H1 (cell line): ENCODE measurements at regions not wholly inside any gene's neighbourhood (a gene's known extent, or its start where the extent isn't known, plus 50 kb on each side); places are given as distances from the start of the nearest gene placed in this dataset.

Source experiments
- CTCF ChIA-PET: fragments of 300-600 bp; sonication (Branson Sonifier 250); formaldehyde crosslinking; loops from one replicate; lab custom pipeline; 2021; ENCODE audit not compliant: partially characterized antibody; lab: Charles Lee
- POLR2A ChIA-PET: fragments of 300-600 bp; sonication (Branson Sonifier 250); formaldehyde crosslinking; loops from one replicate; lab custom pipeline; 2021; ENCODE audit warnings: inconsistent platforms; ENCODE audit not compliant: partially characterized antibody; lab: Charles Lee
- DNase-seq, 2 experiments: peaks; one replicate each; pipeline versions ENCODE4 v3.0.0 to v3.0.0-alpha.2; 2010 to 2022; ENCODE audit warnings: low spot score in 2 of 2, low read depth in 1 of 2, mixed read lengths in 1 of 2
- FAIRE-seq: peaks from 2 replicates; lab custom pipeline; 2011; peaks lifted over from hg19 to GRCh38; lab: Jason Lieb, UNC
- H2AFZ ChIP-seq: 2 replicates; pipeline ENCODE4 v1.8.1; 2012; ENCODE audit warnings: low read length, inconsistent platforms
- H2AK5ac ChIP-seq: 2 replicates; pipeline ENCODE4 v1.6.1; 2013; ENCODE audit warnings: low read depth, low read length
- H2BK120ac ChIP-seq: replicated peaks from 2 replicates; pipeline ENCODE3; 2013; ENCODE audit warnings: low read depth, low read length, inconsistent platforms
- H2BK12ac ChIP-seq: 2 replicates; pipeline ENCODE4 v1.6.1; 2013; ENCODE audit warnings: low read depth, low read length
- H2BK15ac ChIP-seq: 2 replicates; pipeline ENCODE4 v1.6.1; 2013; ENCODE audit warnings: low read length
- H2BK20ac ChIP-seq: 2 replicates; pipeline ENCODE4 v1.6.1; 2013; ENCODE audit warnings: low read length
- H2BK5ac ChIP-seq: 2 replicates; pipeline ENCODE4 v1.6.1; 2013; ENCODE audit warnings: low read depth, low read length
- H3K14ac ChIP-seq: 2 replicates; pipeline ENCODE4 v1.6.1; 2013; ENCODE audit warnings: inconsistent platforms; ENCODE audit not compliant: insufficient read length
- H3K18ac ChIP-seq: 2 replicates; pipeline ENCODE4 v1.6.1; 2013; ENCODE audit warnings: low read length; ENCODE audit errors: extremely low read depth
- H3K23ac ChIP-seq: 2 replicates; pipeline ENCODE4 v1.6.1; 2013; ENCODE audit warnings: inconsistent platforms; ENCODE audit not compliant: insufficient read length
- H3K23me2 ChIP-seq: 2 replicates; pipeline ENCODE4 v1.6.1; 2013; ENCODE audit warnings: low read depth, low read length
- H3K27ac ChIP-seq: 2 replicates; pipeline ENCODE4 v1.6.1; 2011; ENCODE audit warnings: low read depth, low read length, inconsistent platforms
- H3K27me3 ChIP-seq, 4 experiments: replicated peaks in 1 of 4; 1 replicate in 1 of 4; 2 replicates in 3 of 4; pipeline versions ENCODE4 v1.6.1 to v1.8.1; 2011 to 2013; ENCODE audit warnings: low read length in 3 of 4, mild to moderate bottlenecking in 3 of 4, inconsistent platforms in 2 of 4, mixed read lengths in 2 of 4, moderate library complexity in 1 of 4; ENCODE audit not compliant: control insufficient read depth in 3 of 4, insufficient read depth in 3 of 4; ENCODE audit errors: extremely low read depth in 1 of 4
- H3K36me3 ChIP-seq, 4 experiments: 2 replicates each; pipeline versions ENCODE4 v1.6.1 to v1.8.1; 2011 to 2013; ENCODE audit warnings: mild to moderate bottlenecking in 4 of 4, low read length in 3 of 4, moderate library complexity in 2 of 4, control low read depth in 1 of 4, inconsistent platforms in 1 of 4; ENCODE audit not compliant: insufficient read depth in 4 of 4, control insufficient read depth in 2 of 4
- H3K4ac ChIP-seq: replicated peaks from 2 replicates; pipeline ENCODE3; 2013; ENCODE audit warnings: low read length, low read depth, mixed read lengths, inconsistent platforms; ENCODE audit not compliant: insufficient read length
- H3K4me1 ChIP-seq, 4 experiments: replicated peaks in 1 of 4; 1 replicate in 1 of 4; 2 replicates in 3 of 4; pipeline versions ENCODE4 v1.6.1 to v1.8.1; 2011 to 2013; ENCODE audit warnings: low read length in 3 of 4, inconsistent platforms in 2 of 4, mixed read lengths in 1 of 4; ENCODE audit not compliant: insufficient read depth in 4 of 4, control insufficient read depth in 3 of 4
- H3K4me2 ChIP-seq, 2 experiments: 2 replicates each; pipeline versions ENCODE4 v1.6.1 to v1.8.1; 2011 to 2013; ENCODE audit warnings: low read depth in 2 of 2, low read length in 2 of 2, control low read depth in 1 of 2, inconsistent platforms in 1 of 2, mild to moderate bottlenecking in 1 of 2; ENCODE audit not compliant: insufficient read depth in 1 of 2
- H3K4me3 ChIP-seq, 4 experiments: fragments of 200-600, 300-600 bp in 1 of 4; sonication (generic), shearing (Covaris generic), sonication (Bioruptor Twin) in 1 of 4; 2 replicates each; pipeline versions ENCODE4 v1.5.1 to v1.8.1; 2011 to 2016; ENCODE audit warnings: low read length in 4 of 4, low read depth in 3 of 4, control low read depth in 2 of 4, inconsistent platforms in 2 of 4, mild to moderate bottlenecking in 2 of 4, mixed read lengths in 1 of 4, moderate library complexity in 1 of 4; ENCODE audit not compliant: insufficient read depth in 2 of 4; ENCODE audit errors: extremely low read depth in 1 of 4
- H3K56ac ChIP-seq: replicated peaks from 2 replicates; pipeline ENCODE3; 2013; ENCODE audit warnings: low read depth, mild to moderate bottlenecking, mixed read lengths, low read length, inconsistent platforms; ENCODE audit not compliant: insufficient read length
- H3K79me1 ChIP-seq: 2 replicates; pipeline ENCODE4 v1.6.1; 2013; ENCODE audit warnings: low read depth, low read length, control low read depth
- H3K79me2 ChIP-seq, 2 experiments: 2 replicates each; pipeline versions ENCODE4 v1.6.1 to v1.8.1; 2012 to 2013; ENCODE audit warnings: low read length in 2 of 2, mild to moderate bottlenecking in 2 of 2, inconsistent platforms in 1 of 2; ENCODE audit not compliant: insufficient read depth in 2 of 2, control insufficient read depth in 1 of 2
- H3K9ac ChIP-seq, 4 experiments: replicated peaks in 1 of 4; 1 replicate in 1 of 4; 2 replicates in 3 of 4; pipeline versions ENCODE4 v1.6.1 to v1.8.1; 2011 to 2013; ENCODE audit warnings: low read depth in 3 of 4, low read length in 3 of 4, control low read depth in 2 of 4, mild to moderate bottlenecking in 2 of 4, moderate library complexity in 2 of 4, inconsistent platforms in 1 of 4; ENCODE audit errors: extremely low read depth in 1 of 4
- H3K9me3 ChIP-seq, 2 experiments: 2 replicates each; pipeline versions ENCODE4 v1.6.1 to v1.8.1; 2012 to 2013; ENCODE audit warnings: mild to moderate bottlenecking in 2 of 2, moderate library complexity in 2 of 2, control low read depth in 1 of 2, inconsistent platforms in 1 of 2, low read depth in 1 of 2, low read length in 1 of 2, mixed read lengths in 1 of 2; ENCODE audit not compliant: insufficient read depth in 2 of 2
- H4K20me1 ChIP-seq, 2 experiments: replicated peaks in 1 of 2; 2 replicates each; pipeline versions ENCODE3 to v1.8.1; 2011 to 2013; ENCODE audit warnings: inconsistent platforms in 2 of 2, low read length in 2 of 2, mild to moderate bottlenecking in 1 of 2; ENCODE audit not compliant: insufficient read depth in 2 of 2, control insufficient read depth in 1 of 2
- H4K5ac ChIP-seq: 2 replicates; pipeline ENCODE4 v1.6.1; 2013; ENCODE audit warnings: low read length, low read depth, mixed read lengths, inconsistent platforms; ENCODE audit not compliant: insufficient read length
- H4K8ac ChIP-seq: 2 replicates; pipeline ENCODE4 v1.8.0; 2013; ENCODE audit warnings: mild to moderate bottlenecking, moderate library complexity, low read length, inconsistent platforms; ENCODE audit not compliant: insufficient read depth; ENCODE audit errors: extremely low read depth
- H4K91ac ChIP-seq: replicated peaks from 2 replicates; pipeline ENCODE3; 2013; ENCODE audit warnings: low read length, mixed read lengths, inconsistent platforms; ENCODE audit not compliant: insufficient read length
- BRCA1 ChIP-seq: IDR thresholded peaks from 2 replicates; pipeline ENCODE4 v1.6.1; 2012; ENCODE audit warnings: low read depth, low read length, improper control_type of control experiment
- CBX8 ChIP-seq: fragments of 300-800, 300-1000 bp; sonication (generic); IDR thresholded peaks from 2 replicates; pipeline ENCODE4 v1.7.1; 2016; ENCODE audit warnings: low read depth, low read length, borderline replicate concordance
- CHD1 ChIP-seq: IDR thresholded peaks from 2 replicates; pipeline ENCODE4 v1.6.1; 2012; ENCODE audit warnings: low read depth, low read length, improper control_type of control experiment
- CREB1 ChIP-seq: IDR thresholded peaks from 2 replicates; pipeline ENCODE4 v1.6.1; 2012; ENCODE audit warnings: inconsistent platforms
- E2F6 ChIP-seq: IDR thresholded peaks from 2 replicates; pipeline ENCODE4 v1.6.1; 2012; ENCODE audit warnings: inconsistent platforms
- EP300 ChIP-seq, 2 experiments: IDR thresholded peaks; 1 replicate in 1 of 2; 2 replicates in 1 of 2; pipeline ENCODE4 v1.6.1; 2011 to 2012; ENCODE audit warnings: low read depth in 2 of 2, low read length in 2 of 2, mild to moderate bottlenecking in 2 of 2, borderline replicate concordance in 1 of 2, inconsistent platforms in 1 of 2, moderate library complexity in 1 of 2
- FOSL1 ChIP-seq: IDR thresholded peaks from 2 replicates; pipeline ENCODE4 v1.6.1; 2011; ENCODE audit warnings: mild to moderate bottlenecking, low read depth, low read length, moderate library complexity; ENCODE audit not compliant: insufficient read depth
- GABPA ChIP-seq: IDR thresholded peaks from 2 replicates; pipeline ENCODE4 v1.6.1; 2011; ENCODE audit warnings: mild to moderate bottlenecking, low read length, moderate library complexity, borderline replicate concordance; ENCODE audit not compliant: insufficient read depth
- KDM4A ChIP-seq: IDR thresholded peaks from one replicate; pipeline ENCODE4 v1.7.1; 2012; ENCODE audit warnings: low read depth, mild to moderate bottlenecking, moderate library complexity, low read length, inconsistent platforms; ENCODE audit not compliant: severe bottlenecking
- MAFK ChIP-seq: IDR thresholded peaks from 2 replicates; pipeline ENCODE4 v1.6.1; 2012; ENCODE audit warnings: low read depth, mild to moderate bottlenecking, improper control_type of control experiment, low read length
- SP2 ChIP-seq: IDR thresholded peaks from 2 replicates; pipeline ENCODE4 v1.6.1; 2012; ENCODE audit warnings: mild to moderate bottlenecking, low read length, inconsistent platforms
- TBP ChIP-seq: IDR thresholded peaks from 2 replicates; pipeline ENCODE4 v1.6.1; 2011; ENCODE audit warnings: low read depth, low read length, improper control_type of control experiment
- TCF12 ChIP-seq: IDR thresholded peaks from 2 replicates; pipeline ENCODE4 v1.6.1; 2011; ENCODE audit warnings: low read depth, mild to moderate bottlenecking, low read length
- WGBS, 2 experiments: shearing (Covaris generic) in 1 of 2; methylation state at CpG; one replicate each; pipeline versions ENCODE4 v1.1.6 to v1.1.7; 2013 to 2015; ENCODE audit warnings: low lambda C conversion rate in 2 of 2, mixed read lengths in 2 of 2, inconsistent platforms in 1 of 2, low coverage in 1 of 2, missing lambda C conversion rate in 1 of 2; ENCODE audit not compliant: insufficient replicate concordance in 2 of 2, insufficient coverage in 1 of 2, insufficient read length in 1 of 2; ENCODE audit errors: extremely low coverage in 1 of 2, missing lambda C conversion rate in 1 of 2; 5-methylcytosine and 5-hydroxymethylcytosine counted together

DNA sequence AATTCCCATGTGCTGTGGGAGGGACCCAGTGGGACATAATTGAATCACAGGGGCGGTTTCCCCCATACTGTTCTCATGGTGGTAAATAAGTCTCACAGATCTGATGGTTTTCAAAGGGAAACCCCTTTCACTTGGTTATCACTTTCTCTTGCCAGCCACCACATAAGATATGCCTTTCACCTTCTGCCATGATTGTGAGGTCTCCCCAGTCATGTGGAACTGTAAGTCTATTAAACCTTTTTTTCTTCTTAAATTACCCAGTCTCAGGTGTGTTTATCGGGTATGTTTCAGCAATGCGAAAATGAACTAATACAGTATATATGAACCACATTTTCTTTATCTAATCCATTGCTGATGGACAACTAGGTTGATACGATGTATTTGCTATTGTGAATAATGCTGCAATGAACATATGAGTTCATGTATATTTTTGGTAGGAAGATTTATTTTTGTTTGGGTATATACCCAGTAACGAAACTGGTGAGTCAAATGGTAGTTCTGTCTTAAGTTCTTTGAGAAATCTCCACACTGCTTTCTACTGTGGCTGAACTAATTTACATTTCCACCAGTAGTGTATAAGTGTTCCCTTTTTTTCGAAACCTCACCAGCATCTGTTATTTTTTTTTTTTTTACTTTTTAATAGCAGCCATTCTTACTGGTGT, 70.0 kb upstream of the HGF start:
- no peaks in the 10 kb centered on the region for H3K27me3 ChIP-seq
- H2BK120ac ChIP-seq = no peak overlapping the region
- H3K23ac ChIP-seq = no peak overlapping the region
- no peak overlapping the region for H4K8ac ChIP-seq
- no peaks in the 10 kb centered on the region for H3K9me3 ChIP-seq
- H4K20me1 ChIP-seq = no peaks in the 10 kb centered on the region
- H3K4me3 ChIP-seq = no peak overlapping the region
- no peak overlapping the region for H3K4ac ChIP-seq
- no peak overlapping the region for H2BK20ac ChIP-seq
- H3K18ac ChIP-seq = no peak overlapping the region
- H2BK5ac ChIP-seq = no peak overlapping the region
- WGBS, 2 experiments = 90% methylated on average over 6 of the region's 6 CpGs; no CpG with 5 or more reads in 1 of the 2 experiments
- H3K79me2 ChIP-seq = no peaks in the 10 kb centered on the region
- H4K5ac ChIP-seq = no peak overlapping the region
- no peaks in the 10 kb centered on the region for H3K4me1 ChIP-seq
- no peak overlapping the region for H2AFZ ChIP-seq
- H3K56ac ChIP-seq = no peak overlapping the region
- H3K36me3 ChIP-seq = no peaks in the 10 kb centered on the region
- no peak overlapping the region for H3K14ac ChIP-seq
- no peak overlapping the region for H2AK5ac ChIP-seq
- H3K4me2 ChIP-seq = no peak overlapping the region
- no peak for FAIRE-seq
- H4K91ac ChIP-seq = no peak overlapping the region
- no peak for TF ChIP-seq BRCA1
- no peak for TF ChIP-seq SP2
- TF ChIP-seq EP300 (IDR thresholded peaks at IDR 0.05; ENCODE audit: borderline replicate concordance in 1 of 2, low read depth in 2 of 2, low read length in 2 of 2) = no peak
- TF ChIP-seq KDM4A = no peak
- TF ChIP-seq TCF12 = no peak
- no peak for TF ChIP-seq CHD1
- no peak for TF ChIP-seq CREB1
- TF ChIP-seq MAFK = no peak
- no peak for TF ChIP-seq GABPA
- no peak for TF ChIP-seq FOSL1
- no peak for TF ChIP-seq CBX8
- TF ChIP-seq TBP = no peak
- TF ChIP-seq E2F6 = no peak
- no peak overlapping the region for H3K27ac ChIP-seq
- H3K79me1 ChIP-seq = no peaks in the 10 kb centered on the region
- no peak overlapping the region for H3K9ac ChIP-seq
- H2BK15ac ChIP-seq = no peak overlapping the region
- H2BK12ac ChIP-seq = no peak overlapping the region
- DNase-seq = no peak
- no peaks in the 10 kb centered on the region for H3K23me2 ChIP-seq
- POLR2A ChIA-PET = no interaction called here
- CTCF ChIA-PET = no interaction called here
